ENCODE measurements at regions not wholly inside any gene's neighbourhood (a gene's known extent, or its start where the extent isn't known, plus 50 kb on each side); places are given as distances from the start of the nearest gene placed in this dataset.

GRCh38 chr19:31534786-31535657 is 185.8 kb upstream of the TSHZ3 start:
- no peak for DNase-seq (ENCODE audit: low read depth, low spot score)

GRCh38 chr19:31535691-31536460 is 186.6 kb upstream of the TSHZ3 start:
- Histone ChIP-seq H3K4me3 (ENCODE audit: control insufficient read depth in 2 of 3, extremely low read depth in 1 of 3, insufficient read depth in 2 of 3, low read depth in 1 of 3, low read length in 3 of 3) (no peak overlapping the region), H3K9ac (ENCODE audit: control insufficient read depth, extremely low read depth, insufficient read depth, low read length) (no peak overlapping the region), H3K27ac (ENCODE audit: control insufficient read depth, insufficient read depth, low read length) (no peak overlapping the region), H3K9me1 (ENCODE audit: control insufficient read depth, extremely low read depth, insufficient read depth, low read length) (no peaks in the 10 kb centered on the region), H3K9me3 (ENCODE audit: control insufficient read depth, low read depth, low read length) (peaks cover 2% of the 10 kb centered on the region), H4K20me1 (ENCODE audit: control insufficient read depth, extremely low read depth, insufficient read depth, low read length) (no peaks in the 10 kb centered on the region), H3K79me2 (ENCODE audit: control insufficient read depth, insufficient read depth, low read length) (no peaks in the 10 kb centered on the region), H3K27me3 (ENCODE audit: control insufficient read depth, extremely low read depth, insufficient read depth, low read length) (no peaks in the 10 kb centered on the region), H3K36me3 (ENCODE audit: control insufficient read depth in 2 of 2, extremely low read depth in 1 of 2, insufficient read depth in 2 of 2, low read length in 2 of 2) (no peaks in the 10 kb centered on the region), H2AFZ (ENCODE audit: control insufficient read depth, low read length) (no peak overlapping the region), H3K4me2 (ENCODE audit: control insufficient read depth, extremely low read depth, insufficient read depth, low read depth, low read length) (no peak overlapping the region), H3K4me1 (ENCODE audit: control insufficient read depth, extremely low read depth, insufficient read depth, low read length) (no peaks in the 10 kb centered on the region)
- dilution Hi-C loops (cut with MboI; ENCODE audit: extremely low pct_ligation_motif_present, low sequenced_read_pairs) = no loop called here
- TF ChIP-seq EZH2 (IDR thresholded peaks at IDR 0.05; ENCODE audit: low read length) (no peak), CTCF (optimal IDR thresholded peaks at IDR 0.05 in 1 of 3, IDR thresholded peaks at IDR 0.05 in 1 of 3, conservative IDR thresholded peaks at IDR 0.05 in 1 of 3; ENCODE audit: extremely low read depth in 1 of 3, insufficient read depth in 2 of 3, low read length in 3 of 3) (no peak)
- DNase-seq (ENCODE audit: low read depth, low spot score) = no peak
- FAIRE-seq = no peak

More at GRCh38 chr19:31534786-31535657, 185.8 kb upstream of the TSHZ3 start:
- peaks cover 2% of the 10 kb centered on the region for H3K9me3 ChIP-seq (ENCODE audit: control insufficient read depth, low read depth, low read length)
- H3K9me1 ChIP-seq (ENCODE audit: control insufficient read depth, extremely low read depth, insufficient read depth, low read length) = no peaks in the 10 kb centered on the region
- dilution Hi-C loops (cut with MboI; ENCODE audit: extremely low pct_ligation_motif_present, low sequenced_read_pairs) = no loop called here
- H3K9ac ChIP-seq (ENCODE audit: control insufficient read depth, extremely low read depth, insufficient read depth, low read length) = no peak overlapping the region
- FAIRE-seq = no peak
- no peak overlapping the region for H3K4me3 ChIP-seq (ENCODE audit: control insufficient read depth in 2 of 3, extremely low read depth in 1 of 3, insufficient read depth in 2 of 3, low read depth in 1 of 3, low read length in 3 of 3)
- TF ChIP-seq CTCF (optimal IDR thresholded peaks at IDR 0.05 in 1 of 3, IDR thresholded peaks at IDR 0.05 in 1 of 3, conservative IDR thresholded peaks at IDR 0.05 in 1 of 3; ENCODE audit: extremely low read depth in 1 of 3, insufficient read depth in 2 of 3, low read length in 3 of 3) (no peak), EZH2 (IDR thresholded peaks at IDR 0.05; ENCODE audit: low read length) (no peak)
- H3K79me2 ChIP-seq (ENCODE audit: control insufficient read depth, insufficient read depth, low read length) = no peaks in the 10 kb centered on the region
- H3K36me3 ChIP-seq (ENCODE audit: control insufficient read depth in 2 of 2, extremely low read depth in 1 of 2, insufficient read depth in 2 of 2, low read length in 2 of 2) = no peaks in the 10 kb centered on the region
- no peak overlapping the region for H2AFZ ChIP-seq (ENCODE audit: control insufficient read depth, low read length)
- H3K4me1 ChIP-seq (ENCODE audit: control insufficient read depth, extremely low read depth, insufficient read depth, low read length) = no peaks in the 10 kb centered on the region
- H3K27ac ChIP-seq (ENCODE audit: control insufficient read depth, insufficient read depth, low read length) = no peak overlapping the region
- H4K20me1 ChIP-seq (ENCODE audit: control insufficient read depth, extremely low read depth, insufficient read depth, low read length) = no peaks in the 10 kb centered on the region
- no peaks in the 10 kb centered on the region for H3K27me3 ChIP-seq (ENCODE audit: control insufficient read depth, extremely low read depth, insufficient read depth, low read length)
- H3K4me2 ChIP-seq (ENCODE audit: control insufficient read depth, extremely low read depth, insufficient read depth, low read depth, low read length) = no peak overlapping the region

All from keratinocyte (primary cell).